ENCODE measurements at regions not wholly inside any gene's neighbourhood (a gene's known extent, or its start where the extent isn't known, plus 50 kb on each side); places are given as distances from the start of the nearest gene placed in this dataset.

DNA sequence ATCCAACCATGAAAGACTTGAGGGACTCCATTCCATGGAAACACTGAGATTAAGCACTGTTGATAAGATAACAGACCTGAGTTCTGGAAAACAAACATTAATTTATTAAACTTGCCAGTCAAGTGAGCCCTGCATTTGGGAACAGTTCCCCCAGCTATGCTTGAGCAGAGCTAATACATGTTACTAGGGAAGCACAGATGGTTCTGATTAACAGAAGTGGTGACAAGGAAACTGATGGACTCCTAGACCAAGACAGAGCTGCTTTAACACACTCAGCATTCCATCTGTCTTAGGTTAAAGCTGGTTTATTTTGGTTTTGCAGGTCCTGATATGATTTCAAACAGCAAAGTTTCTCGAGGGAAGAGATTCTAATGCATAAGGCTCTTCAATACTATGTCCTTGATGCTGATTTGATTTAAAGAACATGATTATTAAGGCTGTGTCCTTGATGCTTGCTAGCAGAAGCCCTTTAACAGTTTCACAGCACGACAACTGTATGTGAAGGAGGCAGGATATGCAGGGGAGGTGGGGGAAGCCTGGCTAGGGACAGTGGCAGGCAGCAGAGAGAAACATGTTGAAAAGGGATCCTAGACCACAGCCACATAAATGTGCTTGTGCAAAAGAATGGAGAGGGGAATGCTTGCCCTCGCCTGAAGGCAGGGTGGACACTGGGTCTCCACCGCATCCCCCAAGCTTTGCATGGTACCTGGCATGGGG is 66.2 kb downstream of the ACTBL2 start:
- no peak for DNase-seq
- Histone ChIP-seq H3K9ac (ENCODE audit: extremely low read depth, low read length, poor library complexity, severe bottlenecking) (no peak overlapping the region), H3K36me3 (ENCODE audit: control insufficient read depth, insufficient read depth, low read length) (no peaks in the 10 kb centered on the region), H3K27ac (ENCODE audit: low read depth, low read length) (no peak overlapping the region), H3K4me1 (ENCODE audit: control insufficient read depth, insufficient read depth, low read length) (no peaks in the 10 kb centered on the region), H3K4me3 (ENCODE audit: low read length) (no peak overlapping the region), H3K9me3 (ENCODE audit: control insufficient read depth, low read length) (no peaks in the 10 kb centered on the region), H3K27me3 (ENCODE audit: control insufficient read depth, insufficient read depth, low read length, poor library complexity, severe bottlenecking) (no peaks in the 10 kb centered on the region)
- no peaks in the 10 kb centered on the region for H3K9me3 Mint-ChIP-seq
- H3K4me1 Mint-ChIP-seq, result peaks cover 9% of the 10 kb centered on the region
- WGBS, 2 experiments (ENCODE audit: insufficient coverage in 1 of 2, insufficient read length in 1 of 2), result 90 to 92% methylated on average over 2 to 4 of the region's 4 CpGs
- TF ChIP-seq, protein P1, sequence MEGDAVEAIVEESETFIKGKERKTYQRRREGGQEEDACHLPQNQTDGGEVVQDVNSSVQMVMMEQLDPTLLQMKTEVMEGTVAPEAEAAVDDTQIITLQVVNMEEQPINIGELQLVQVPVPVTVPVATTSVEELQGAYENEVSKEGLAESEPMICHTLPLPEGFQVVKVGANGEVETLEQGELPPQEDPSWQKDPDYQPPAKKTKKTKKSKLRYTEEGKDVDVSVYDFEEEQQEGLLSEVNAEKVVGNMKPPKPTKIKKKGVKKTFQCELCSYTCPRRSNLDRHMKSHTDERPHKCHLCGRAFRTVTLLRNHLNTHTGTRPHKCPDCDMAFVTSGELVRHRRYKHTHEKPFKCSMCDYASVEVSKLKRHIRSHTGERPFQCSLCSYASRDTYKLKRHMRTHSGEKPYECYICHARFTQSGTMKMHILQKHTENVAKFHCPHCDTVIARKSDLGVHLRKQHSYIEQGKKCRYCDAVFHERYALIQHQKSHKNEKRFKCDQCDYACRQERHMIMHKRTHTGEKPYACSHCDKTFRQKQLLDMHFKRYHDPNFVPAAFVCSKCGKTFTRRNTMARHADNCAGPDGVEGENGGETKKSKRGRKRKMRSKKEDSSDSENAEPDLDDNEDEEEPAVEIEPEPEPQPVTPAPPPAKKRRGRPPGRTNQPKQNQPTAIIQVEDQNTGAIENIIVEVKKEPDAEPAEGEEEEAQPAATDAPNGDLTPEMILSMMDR (conservative IDR thresholded peaks at IDR 0.05), result no peak
- H3K36me3 Mint-ChIP-seq (ENCODE audit: low read depth), result no peaks in the 10 kb centered on the region
- H3K27ac Mint-ChIP-seq, result no peak overlapping the region
- no peaks in the 10 kb centered on the region for H3K27me3 Mint-ChIP-seq (ENCODE audit: insufficient read depth)
- H3K4me3 Mint-ChIP-seq, result no peak overlapping the region

DNA sequence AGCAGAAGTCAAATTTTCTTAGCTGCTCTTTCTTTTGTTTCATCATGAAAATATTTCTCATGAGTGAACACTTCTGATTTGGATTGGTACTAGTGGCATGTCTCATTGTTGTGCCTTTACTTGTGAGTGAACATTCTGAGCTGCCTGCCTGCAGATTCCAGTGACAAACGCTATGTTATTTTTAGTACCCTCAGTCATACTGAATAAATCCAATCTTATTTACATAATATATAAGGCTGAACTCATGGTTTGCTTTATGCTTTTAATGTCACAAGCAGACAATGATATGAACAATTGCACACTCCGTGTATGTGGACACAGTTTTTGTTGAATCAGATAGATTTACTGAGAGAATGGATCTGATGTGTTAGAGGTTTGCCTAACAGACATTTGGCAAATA is 67.8 kb downstream of the ACTBL2 start:
- TF ChIP-seq, protein P1 (conservative IDR thresholded peaks at IDR 0.05), result no peak
- 88 to 93% methylated on average over 1 to 2 of the region's 2 CpGs for WGBS, 2 experiments (ENCODE audit: insufficient coverage in 1 of 2, insufficient read length in 1 of 2)

DNA sequence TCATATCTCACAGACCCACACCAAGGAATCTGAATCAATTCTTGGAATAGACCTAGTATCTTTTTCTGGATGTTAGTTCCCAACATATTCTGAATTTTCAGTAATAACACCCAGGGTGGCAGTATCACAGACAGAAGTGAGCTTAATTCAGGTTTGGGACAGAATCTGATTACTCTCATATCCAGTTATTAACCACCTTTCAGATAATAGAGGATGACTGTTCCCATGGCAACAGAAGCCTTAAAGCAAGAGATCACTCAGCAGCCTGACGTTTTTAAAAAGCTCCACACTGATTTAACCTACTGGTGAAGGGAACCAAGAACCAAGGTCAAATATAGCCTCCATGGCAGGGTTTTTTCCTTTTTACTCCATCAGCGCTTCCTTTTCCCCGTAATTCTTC is 68.4 kb downstream of the ACTBL2 start:
- Histone ChIP-seq H3K9me3 (ENCODE audit: control insufficient read depth, low read length) (no peaks in the 10 kb centered on the region), H3K9ac (ENCODE audit: extremely low read depth, low read length, poor library complexity, severe bottlenecking) (no peak overlapping the region), H3K27me3 (ENCODE audit: control insufficient read depth, insufficient read depth, low read length, poor library complexity, severe bottlenecking) (no peaks in the 10 kb centered on the region), H3K4me3 (ENCODE audit: low read length) (no peak overlapping the region), H3K36me3 (ENCODE audit: control insufficient read depth, insufficient read depth, low read length) (no peaks in the 10 kb centered on the region), H3K27ac (ENCODE audit: low read depth, low read length) (no peak overlapping the region), H3K4me1 (ENCODE audit: control insufficient read depth, insufficient read depth, low read length) (no peaks in the 10 kb centered on the region)
- Mint-ChIP-seq H3K4me1 (peaks cover 9% of the 10 kb centered on the region), H3K4me3 (no peak overlapping the region), H3K9me3 (no peaks in the 10 kb centered on the region), H3K36me3 (ENCODE audit: low read depth) (no peaks in the 10 kb centered on the region), H3K27me3 (ENCODE audit: insufficient read depth) (no peaks in the 10 kb centered on the region), H3K27ac (no peak overlapping the region)
- no peak for DNase-seq
- TF ChIP-seq, protein P1 (conservative IDR thresholded peaks at IDR 0.05), result no peak
- WGBS, 2 experiments (ENCODE audit: insufficient coverage in 1 of 2, insufficient read length in 1 of 2), result 70% methylated on average over 3 of the region's 3 CpGs; no CpG with 5 or more reads in 1 of the 2 experiments

More for the DNA sequence above, 67.8 kb downstream of the ACTBL2 start:
- peaks cover 9% of the 10 kb centered on the region for H3K4me1 Mint-ChIP-seq
- H3K4me3 Mint-ChIP-seq, result no peak overlapping the region
- no peak overlapping the region for H3K4me3 ChIP-seq (ENCODE audit: low read length)
- no peaks in the 10 kb centered on the region for H3K4me1 ChIP-seq (ENCODE audit: control insufficient read depth, insufficient read depth, low read length)
- no peaks in the 10 kb centered on the region for H3K9me3 Mint-ChIP-seq
- no peak overlapping the region for H3K27ac Mint-ChIP-seq
- no peaks in the 10 kb centered on the region for H3K27me3 Mint-ChIP-seq (ENCODE audit: insufficient read depth)
- no peak for DNase-seq
- H3K36me3 Mint-ChIP-seq (ENCODE audit: low read depth), result no peaks in the 10 kb centered on the region
- H3K9ac ChIP-seq (ENCODE audit: extremely low read depth, low read length, poor library complexity, severe bottlenecking), result no peak overlapping the region
- no peak overlapping the region for H3K27ac ChIP-seq (ENCODE audit: low read depth, low read length)
- H3K36me3 ChIP-seq (ENCODE audit: control insufficient read depth, insufficient read depth, low read length), result no peaks in the 10 kb centered on the region
- H3K27me3 ChIP-seq (ENCODE audit: control insufficient read depth, insufficient read depth, low read length, poor library complexity, severe bottlenecking), result no peaks in the 10 kb centered on the region
- no peaks in the 10 kb centered on the region for H3K9me3 ChIP-seq (ENCODE audit: control insufficient read depth, low read length)
